ENCODE measurements at regions not wholly inside any gene's neighbourhood (a gene's known extent, or its start where the extent isn't known, plus 50 kb on each side); places are given as distances from the start of the nearest gene placed in this dataset.

DNA sequence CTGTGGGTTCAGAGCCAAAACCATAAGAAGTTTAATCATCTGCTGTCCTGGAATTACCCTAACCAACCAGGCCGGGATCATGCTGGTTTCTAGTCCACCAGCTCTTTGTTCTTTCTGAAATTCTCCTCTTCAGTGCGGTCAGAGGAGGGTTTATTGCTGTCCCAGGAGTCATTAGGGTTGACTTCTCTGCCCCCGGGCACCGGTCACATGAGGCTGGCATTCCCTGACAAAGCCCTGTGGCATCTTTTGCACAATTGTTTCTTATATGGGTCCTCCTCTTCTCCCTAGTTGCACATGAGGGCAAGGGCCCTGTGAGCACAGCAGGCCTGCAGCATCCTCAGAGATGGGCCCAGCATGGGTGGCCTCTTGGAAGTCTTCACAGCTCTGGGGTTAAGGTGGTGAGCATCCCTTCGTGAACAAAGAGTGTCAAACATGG, 243.9 kb downstream of the IRF8 start:
- Histone ChIP-seq H3K27me3 (ENCODE audit: insufficient read depth, poor library complexity, severe bottlenecking) (peaks cover 56% of the 10 kb centered on the region), H3K4me3 (ENCODE audit: severe bottlenecking) (no peak overlapping the region), H3K9me3 (ENCODE audit: severe bottlenecking) (no peaks in the 10 kb centered on the region), H3K4me1 (ENCODE audit: insufficient read depth, poor library complexity, severe bottlenecking) (no peaks in the 10 kb centered on the region), H3K36me3 (ENCODE audit: low read depth) (no peaks in the 10 kb centered on the region), H3K27ac (ENCODE audit: poor library complexity, severe bottlenecking) (no peak overlapping the region)
- DNase-seq (ENCODE audit: low spot score) (no peak), ATAC-seq (ENCODE audit: low read depth) (no peak)
- TF ChIP-seq, protein P1, sequence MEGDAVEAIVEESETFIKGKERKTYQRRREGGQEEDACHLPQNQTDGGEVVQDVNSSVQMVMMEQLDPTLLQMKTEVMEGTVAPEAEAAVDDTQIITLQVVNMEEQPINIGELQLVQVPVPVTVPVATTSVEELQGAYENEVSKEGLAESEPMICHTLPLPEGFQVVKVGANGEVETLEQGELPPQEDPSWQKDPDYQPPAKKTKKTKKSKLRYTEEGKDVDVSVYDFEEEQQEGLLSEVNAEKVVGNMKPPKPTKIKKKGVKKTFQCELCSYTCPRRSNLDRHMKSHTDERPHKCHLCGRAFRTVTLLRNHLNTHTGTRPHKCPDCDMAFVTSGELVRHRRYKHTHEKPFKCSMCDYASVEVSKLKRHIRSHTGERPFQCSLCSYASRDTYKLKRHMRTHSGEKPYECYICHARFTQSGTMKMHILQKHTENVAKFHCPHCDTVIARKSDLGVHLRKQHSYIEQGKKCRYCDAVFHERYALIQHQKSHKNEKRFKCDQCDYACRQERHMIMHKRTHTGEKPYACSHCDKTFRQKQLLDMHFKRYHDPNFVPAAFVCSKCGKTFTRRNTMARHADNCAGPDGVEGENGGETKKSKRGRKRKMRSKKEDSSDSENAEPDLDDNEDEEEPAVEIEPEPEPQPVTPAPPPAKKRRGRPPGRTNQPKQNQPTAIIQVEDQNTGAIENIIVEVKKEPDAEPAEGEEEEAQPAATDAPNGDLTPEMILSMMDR (IDR thresholded peaks at IDR 0.05; ENCODE audit: poor library complexity, severe bottlenecking): no peak

DNA sequence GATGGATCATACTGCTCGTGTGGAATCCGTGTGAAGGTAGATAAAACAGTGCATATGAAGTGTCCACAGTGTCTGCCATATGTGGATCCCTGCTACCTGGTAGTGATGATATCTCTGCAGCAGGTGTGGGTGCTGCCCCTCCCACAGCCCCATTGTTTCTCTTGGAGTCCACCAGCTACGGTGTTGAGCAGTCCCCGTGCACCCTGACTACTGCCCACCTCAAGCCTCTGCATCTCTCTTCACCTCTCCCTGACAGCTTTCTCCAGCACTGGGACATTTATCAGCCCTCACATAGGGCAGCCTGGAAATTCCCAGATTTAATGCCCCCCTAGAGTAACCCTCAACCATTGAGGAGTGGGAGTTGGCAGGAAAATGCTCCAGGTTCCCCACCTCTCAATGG, 244.7 kb downstream of the IRF8 start:
- H3K27ac ChIP-seq (ENCODE audit: poor library complexity, severe bottlenecking): no peak overlapping the region
- no peaks in the 10 kb centered on the region for H3K9me3 ChIP-seq (ENCODE audit: severe bottlenecking)
- peaks cover 50% of the 10 kb centered on the region for H3K27me3 ChIP-seq (ENCODE audit: insufficient read depth, poor library complexity, severe bottlenecking)
- no peaks in the 10 kb centered on the region for H3K36me3 ChIP-seq (ENCODE audit: low read depth)
- ATAC-seq (ENCODE audit: low read depth): no peak
- DNase-seq (ENCODE audit: low spot score): no peak
- H3K4me3 ChIP-seq (ENCODE audit: severe bottlenecking): no peak overlapping the region
- H3K4me1 ChIP-seq (ENCODE audit: insufficient read depth, poor library complexity, severe bottlenecking): no peaks in the 10 kb centered on the region
- TF ChIP-seq, protein P1 (IDR thresholded peaks at IDR 0.05; ENCODE audit: poor library complexity, severe bottlenecking): no peak

DNA sequence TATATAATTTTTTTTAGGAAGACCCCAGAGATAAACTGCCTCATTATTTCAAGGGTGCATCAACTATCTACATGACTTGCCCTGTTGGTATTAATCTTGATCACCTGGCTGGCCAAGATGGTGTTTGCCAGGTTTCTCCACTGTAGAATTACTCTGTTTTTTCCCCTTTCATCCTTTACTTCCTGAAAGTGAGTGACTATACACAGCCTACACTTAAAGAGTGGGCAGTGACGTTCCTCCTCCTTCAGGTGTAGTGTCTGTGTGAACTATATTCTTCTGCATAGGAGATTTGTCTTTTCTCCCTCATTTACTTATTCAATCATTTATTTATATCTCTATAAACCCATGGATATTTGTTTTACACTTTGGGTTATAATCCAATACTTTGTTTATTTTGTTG, 246.7 kb downstream of the IRF8 start:
- Histone ChIP-seq H3K27ac (ENCODE audit: poor library complexity, severe bottlenecking) (no peak overlapping the region), H3K4me3 (ENCODE audit: severe bottlenecking) (no peak overlapping the region), H3K36me3 (ENCODE audit: low read depth) (no peaks in the 10 kb centered on the region), H3K9me3 (ENCODE audit: severe bottlenecking) (no peaks in the 10 kb centered on the region), H3K4me1 (ENCODE audit: insufficient read depth, poor library complexity, severe bottlenecking) (no peaks in the 10 kb centered on the region), H3K27me3 (ENCODE audit: insufficient read depth, poor library complexity, severe bottlenecking) (peaks cover 52% of the 10 kb centered on the region)
- DNase-seq (ENCODE audit: low spot score) (no peak), ATAC-seq (ENCODE audit: low read depth) (no peak)
- TF ChIP-seq, protein P1 (IDR thresholded peaks at IDR 0.05; ENCODE audit: poor library complexity, severe bottlenecking): no peak

DNA sequence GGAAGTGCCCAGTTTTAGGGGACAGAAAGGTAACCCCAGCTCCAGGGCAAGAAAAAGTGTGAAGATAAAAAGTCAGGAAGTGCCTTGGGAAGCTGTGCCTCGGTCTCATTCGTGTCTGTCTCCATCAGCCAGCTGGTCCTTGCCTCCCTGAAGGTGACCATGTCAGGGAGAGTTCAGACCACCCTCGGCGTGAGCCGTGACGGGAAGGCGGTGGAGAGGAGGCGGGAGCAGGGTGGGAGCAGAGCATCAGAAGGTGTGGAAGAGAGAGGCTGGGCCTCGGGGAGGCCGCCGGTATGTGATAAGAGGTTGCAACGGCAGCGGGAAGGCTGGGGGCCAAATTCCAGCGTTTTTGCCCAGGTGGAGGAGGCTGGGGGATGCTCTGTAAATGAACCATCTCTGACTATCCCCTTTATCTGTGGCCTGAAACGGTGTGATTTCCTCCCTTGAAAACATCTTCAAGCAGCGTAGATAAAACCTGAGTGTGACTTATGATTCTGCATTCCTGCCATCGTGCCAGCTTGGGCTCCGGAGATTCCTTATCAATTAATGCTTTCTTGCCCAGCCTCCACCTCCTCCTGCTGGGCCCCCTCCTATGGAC, 251.8 kb downstream of the IRF8 start:
- Histone ChIP-seq H3K27ac (ENCODE audit: poor library complexity, severe bottlenecking) (no peak overlapping the region), H3K4me3 (ENCODE audit: severe bottlenecking) (no peak overlapping the region)

More for the DNA sequence above, 251.8 kb downstream of the IRF8 start:
- ATAC-seq (ENCODE audit: low read depth) (no peak), DNase-seq (ENCODE audit: low spot score) (no peak)
- no peaks in the 10 kb centered on the region for H3K4me1 ChIP-seq (ENCODE audit: insufficient read depth, poor library complexity, severe bottlenecking)
- TF ChIP-seq, protein P1 (IDR thresholded peaks at IDR 0.05; ENCODE audit: poor library complexity, severe bottlenecking): no peak
- H3K36me3 ChIP-seq (ENCODE audit: low read depth): no peaks in the 10 kb centered on the region
- H3K9me3 ChIP-seq (ENCODE audit: severe bottlenecking): no peaks in the 10 kb centered on the region
- peaks cover 73% of the 10 kb centered on the region for H3K27me3 ChIP-seq (ENCODE audit: insufficient read depth, poor library complexity, severe bottlenecking)
